Mesendoderm (in vitro differentiated cells): ENCODE measurements at regions not wholly inside any gene's neighbourhood (a gene's known extent, or its start where the extent isn't known, plus 50 kb on each side); places are given as distances from the start of the nearest gene placed in this dataset.

Source experiments
- DNase-seq: peaks from one replicate; pipeline ENCODE4 v3.0.0; 2013
- H2AK5ac ChIP-seq: 2 replicates; pipeline ENCODE4 v1.6.1; 2013; ENCODE audit warnings: low read length, inconsistent platforms
- H2BK120ac ChIP-seq: 2 replicates; pipeline ENCODE4 v1.6.1; 2013; ENCODE audit warnings: low read depth, mild to moderate bottlenecking, low read length, moderate library complexity, mixed read lengths
- H2BK15ac ChIP-seq: replicated peaks from 2 replicates; pipeline ENCODE4 v1.6.1; 2013; ENCODE audit warnings: low read depth, mild to moderate bottlenecking, moderate library complexity
- H2BK5ac ChIP-seq: 2 replicates; pipeline ENCODE4 v1.6.1; 2013; ENCODE audit warnings: low read length, inconsistent platforms
- H3K18ac ChIP-seq: 2 replicates; pipeline ENCODE4 v1.6.1; 2013; ENCODE audit warnings: mild to moderate bottlenecking, low read length, mixed read lengths
- H3K23ac ChIP-seq: one replicate; pipeline ENCODE4 v1.6.1; 2013; ENCODE audit warnings: low read length
- H3K27ac ChIP-seq: 2 replicates; pipeline ENCODE4 v1.5.1; 2013; ENCODE audit warnings: low read depth, mild to moderate bottlenecking, inconsistent platforms, low read length, moderate library complexity
- H3K27me3 ChIP-seq: 2 replicates; pipeline ENCODE4 v1.6.1; 2013; ENCODE audit warnings: low read length, control low read depth, mild to moderate bottlenecking, inconsistent platforms; ENCODE audit not compliant: insufficient read depth, poor library complexity
- H3K36me3 ChIP-seq: 2 replicates; pipeline ENCODE4 v1.6.1; 2013; ENCODE audit warnings: low read length, inconsistent platforms; ENCODE audit not compliant: control insufficient read depth, insufficient read depth
- H3K4ac ChIP-seq: one replicate; pipeline ENCODE4 v1.6.1; 2013; ENCODE audit warnings: low read depth, mild to moderate bottlenecking, low read length, moderate library complexity
- H3K4me1 ChIP-seq: 2 replicates; pipeline ENCODE4 v1.6.1; 2013; ENCODE audit warnings: low read depth, low read length, inconsistent platforms; ENCODE audit not compliant: control insufficient read depth
- H3K4me2 ChIP-seq: 2 replicates; pipeline ENCODE4 v1.6.1; 2013; ENCODE audit warnings: low read length
- H3K4me3 ChIP-seq: 2 replicates; pipeline ENCODE4 v1.5.1; 2013; ENCODE audit warnings: mild to moderate bottlenecking, low read length
- H3K56ac ChIP-seq: one replicate; pipeline ENCODE4 v1.6.1; 2013; ENCODE audit warnings: low read length
- H3K79me1 ChIP-seq: 2 replicates; pipeline ENCODE4 v1.6.1; 2013; ENCODE audit warnings: low read length, inconsistent platforms
- H3K79me2 ChIP-seq: 2 replicates; pipeline ENCODE4 v1.6.1; 2013; ENCODE audit warnings: mild to moderate bottlenecking, low read length; ENCODE audit not compliant: control insufficient read depth, insufficient read depth
- H3K9ac ChIP-seq: 2 replicates; pipeline ENCODE4 v1.6.1; 2013; ENCODE audit warnings: low read length, inconsistent platforms
- H4K5ac ChIP-seq: one replicate; pipeline ENCODE4 v1.6.1; 2013; ENCODE audit warnings: low read length
- H4K8ac ChIP-seq: one replicate; pipeline ENCODE4 v1.6.1; 2013; ENCODE audit warnings: low read depth, mild to moderate bottlenecking, control low read depth, low read length, moderate library complexity
- WGBS: extraction: QIAGEN DNeasy Blood & Tissue Kit; methylation state at CpG from one replicate; pipeline ENCODE4 v1.1.7; 2013; ENCODE audit warnings: low lambda C conversion rate, missing lambda C conversion rate; ENCODE audit not compliant: insufficient coverage; ENCODE audit errors: extremely low coverage; 5-methylcytosine and 5-hydroxymethylcytosine counted together

GRCh38 chr9:79263628-79264027 is 308.1 kb upstream of the TLE4 start:
- Histone ChIP-seq H3K18ac (no peak overlapping the region), H4K8ac (no peak overlapping the region), H2BK15ac (no peak overlapping the region), H3K79me1 (no peaks in the 10 kb centered on the region), H3K9ac (no peak overlapping the region), H2BK120ac (no peak overlapping the region), H3K27me3 (no peaks in the 10 kb centered on the region), H2BK5ac (no peak overlapping the region), H3K27ac (no peak overlapping the region), H3K4ac (no peak overlapping the region), H3K4me1 (peaks cover 1% of the 10 kb centered on the region), H3K23ac (no peak overlapping the region), H3K56ac (no peak overlapping the region), H3K36me3 (no peaks in the 10 kb centered on the region), H3K4me3 (no peak overlapping the region), H4K5ac (no peak overlapping the region), H2AK5ac (no peak overlapping the region), H3K79me2 (no peaks in the 10 kb centered on the region), H3K4me2 (no peak overlapping the region)
- no CpG with 5 or more reads among the region's 1 CpG for WGBS
- DNase-seq, result no peak

GRCh38 chr9:79264041-79264440 is 307.7 kb upstream of the TLE4 start:
- H2BK15ac ChIP-seq, result no peak overlapping the region
- no peak overlapping the region for H2AK5ac ChIP-seq
- H3K56ac ChIP-seq, result no peak overlapping the region
- H3K4me2 ChIP-seq, result no peak overlapping the region
- H4K5ac ChIP-seq, result no peak overlapping the region
- H4K8ac ChIP-seq, result no peak overlapping the region
- H3K23ac ChIP-seq, result no peak overlapping the region
- no peaks in the 10 kb centered on the region for H3K36me3 ChIP-seq
- H3K79me1 ChIP-seq, result no peaks in the 10 kb centered on the region
- no peak overlapping the region for H3K4me3 ChIP-seq
- peaks cover 1% of the 10 kb centered on the region for H3K4me1 ChIP-seq
- H3K9ac ChIP-seq, result no peak overlapping the region
- no peaks in the 10 kb centered on the region for H3K79me2 ChIP-seq
- no peak overlapping the region for H3K27ac ChIP-seq
- H3K27me3 ChIP-seq, result no peaks in the 10 kb centered on the region
- no peak overlapping the region for H2BK120ac ChIP-seq
- H2BK5ac ChIP-seq, result no peak overlapping the region
- H3K4ac ChIP-seq, result no peak overlapping the region
- no peak for DNase-seq
- H3K18ac ChIP-seq, result no peak overlapping the region

- no peaks in the 10 kb centered on the region for H3K27me3 ChIP-seq
- no peak overlapping the region for H3K23ac ChIP-seq
- no peak overlapping the region for H2BK15ac ChIP-seq
- no peak overlapping the region for H3K18ac ChIP-seq
- H4K8ac ChIP-seq, result no peak overlapping the region
- no CpG with 5 or more reads among the region's 11 CpGs for WGBS
- H3K9ac ChIP-seq, result no peak overlapping the region
- no peak overlapping the region for H3K27ac ChIP-seq
- no peak overlapping the region for H3K4ac ChIP-seq
- H3K79me2 ChIP-seq, result no peaks in the 10 kb centered on the region
- no peak overlapping the region for H3K4me2 ChIP-seq
- H2AK5ac ChIP-seq, result no peak overlapping the region
- H3K4me1 ChIP-seq, result peaks cover 1% of the 10 kb centered on the region
- no peak overlapping the region for H3K4me3 ChIP-seq
- no peaks in the 10 kb centered on the region for H3K36me3 ChIP-seq
- H4K5ac ChIP-seq, result no peak overlapping the region
- H3K56ac ChIP-seq, result no peak overlapping the region
- DNase-seq, result no peak
- no peaks in the 10 kb centered on the region for H3K79me1 ChIP-seq
- H2BK120ac ChIP-seq, result no peak overlapping the region
- H2BK5ac ChIP-seq, result no peak overlapping the region
These were observed 307.0 kb upstream of the TLE4 start for GRCh38 chr9:79264511-79265355.

- Histone ChIP-seq H3K27ac (no peak overlapping the region), H2BK15ac (no peak overlapping the region), H2AK5ac (no peak overlapping the region), H4K5ac (no peak overlapping the region), H2BK5ac (no peak overlapping the region), H3K79me1 (no peaks in the 10 kb centered on the region), H4K8ac (no peak overlapping the region), H3K56ac (no peak overlapping the region), H2BK120ac (no peak overlapping the region), H3K4me1 (no peaks in the 10 kb centered on the region), H3K9ac (no peak overlapping the region), H3K4me2 (no peak overlapping the region), H3K27me3 (no peaks in the 10 kb centered on the region), H3K4me3 (no peak overlapping the region), H3K36me3 (no peaks in the 10 kb centered on the region), H3K18ac (no peak overlapping the region), H3K79me2 (no peaks in the 10 kb centered on the region), H3K23ac (no peak overlapping the region), H3K4ac (no peak overlapping the region)
- no peak for DNase-seq
These were observed 304.8 kb upstream of the TLE4 start for GRCh38 chr9:79266986-79267385.

- Histone ChIP-seq H3K79me1 (no peaks in the 10 kb centered on the region), H3K79me2 (no peaks in the 10 kb centered on the region), H4K5ac (no peak overlapping the region), H2AK5ac (no peak overlapping the region), H3K4me3 (no peak overlapping the region), H3K4me1 (no peaks in the 10 kb centered on the region), H2BK15ac (no peak overlapping the region), H2BK5ac (no peak overlapping the region), H3K56ac (no peak overlapping the region), H3K4me2 (no peak overlapping the region), H3K23ac (no peak overlapping the region), H3K4ac (no peak overlapping the region), H3K27me3 (no peaks in the 10 kb centered on the region), H3K18ac (no peak overlapping the region), H3K36me3 (no peaks in the 10 kb centered on the region), H4K8ac (no peak overlapping the region), H2BK120ac (no peak overlapping the region), H3K9ac (no peak overlapping the region), H3K27ac (no peak overlapping the region)
- WGBS, result no CpG with 5 or more reads among the region's 2 CpGs
- DNase-seq, result no peak
These were observed 303.0 kb upstream of the TLE4 start for GRCh38 chr9:79268806-79269205.

- no peak overlapping the region for H2BK15ac ChIP-seq
- no peaks in the 10 kb centered on the region for H3K4me1 ChIP-seq
- H4K5ac ChIP-seq, result no peak overlapping the region
- H2BK120ac ChIP-seq, result no peak overlapping the region
- H3K18ac ChIP-seq, result no peak overlapping the region
- no peaks in the 10 kb centered on the region for H3K79me2 ChIP-seq
- no peak overlapping the region for H2AK5ac ChIP-seq
- H3K4me3 ChIP-seq, result no peak overlapping the region
- H2BK5ac ChIP-seq, result no peak overlapping the region
- H3K23ac ChIP-seq, result no peak overlapping the region
- no peaks in the 10 kb centered on the region for H3K36me3 ChIP-seq
- no peaks in the 10 kb centered on the region for H3K79me1 ChIP-seq
- H4K8ac ChIP-seq, result no peak overlapping the region
- no peak overlapping the region for H3K4ac ChIP-seq
- no peak overlapping the region for H3K9ac ChIP-seq
- no peaks in the 10 kb centered on the region for H3K27me3 ChIP-seq
- no peak for DNase-seq
- no peak overlapping the region for H3K27ac ChIP-seq
- no peak overlapping the region for H3K4me2 ChIP-seq
- no peak overlapping the region for H3K56ac ChIP-seq
- WGBS, result no CpG with 5 or more reads among the region's 3 CpGs
These were observed 298.5 kb upstream of the TLE4 start for GRCh38 chr9:79273311-79273710.
